Cerebellar cortex (tissue), 1 donor: ENCODE measurements at regions not wholly inside any gene's neighbourhood (a gene's known extent, or its start where the extent isn't known, plus 50 kb on each side); places are given as distances from the start of the nearest gene placed in this dataset.

ENCODE experiments used
- DNase-seq: peaks from one replicate; pipeline ENCODE4 v3.0.0-alpha.2; 2015; ENCODE audit warnings: low spot score

DNA sequence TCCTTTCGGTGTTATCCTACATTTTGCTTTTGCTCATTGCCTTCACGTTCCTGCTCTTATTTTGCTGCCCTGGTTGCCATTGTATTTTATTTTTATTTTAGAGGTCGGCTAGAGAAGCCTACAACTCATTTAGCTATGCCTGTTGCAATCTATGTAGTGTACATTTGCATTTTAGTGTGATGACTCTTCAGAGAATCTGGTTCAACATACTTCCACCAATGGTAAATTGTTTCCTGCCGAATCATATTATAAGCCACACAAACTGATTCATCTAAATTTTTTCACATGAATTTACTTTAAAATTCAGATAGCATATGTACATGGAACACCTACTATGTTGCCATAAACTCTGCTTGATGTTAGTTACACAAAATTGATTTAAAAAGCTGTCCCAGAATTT lies 1596.9 kb downstream of the PLA2G4A start:
- DNase-seq: no peak

DNA sequence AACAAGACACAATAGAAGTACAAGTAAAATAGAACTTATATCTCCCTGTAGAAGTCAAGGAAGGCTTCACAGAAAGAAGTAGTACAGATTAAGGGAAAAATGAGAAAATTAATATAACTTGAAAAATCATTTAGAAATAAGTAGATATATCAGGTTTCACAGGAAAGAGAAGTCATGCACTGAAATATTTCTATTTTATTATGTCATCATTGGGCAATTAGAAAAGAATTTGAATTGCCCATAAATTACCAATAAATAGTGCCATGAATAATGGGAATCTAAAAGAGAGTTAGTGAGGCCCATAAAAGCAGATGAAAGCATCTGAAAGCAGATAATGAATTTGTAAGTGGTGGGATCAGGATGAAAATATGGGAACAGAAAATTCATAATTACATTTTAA lies 1597.8 kb downstream of the PLA2G4A start:
- no peak for DNase-seq

DNA sequence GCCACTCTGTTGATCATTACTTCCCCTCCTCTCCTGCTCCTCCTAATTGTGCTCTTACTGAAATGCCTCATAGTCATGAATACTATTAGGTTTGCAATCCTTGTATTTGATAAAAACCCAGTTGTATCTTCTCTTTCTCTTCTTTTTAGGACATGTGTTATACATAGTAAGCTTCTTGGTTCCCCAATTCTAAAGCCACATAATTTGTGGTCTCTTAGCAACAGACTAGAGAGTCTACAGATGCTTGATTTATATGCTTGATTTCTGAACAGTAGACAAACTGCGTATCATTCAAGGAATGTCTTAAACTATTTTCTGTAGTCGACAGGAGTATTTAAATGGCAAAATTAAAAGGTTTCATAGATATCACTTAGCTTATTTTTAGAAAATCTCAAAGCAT lies 1598.9 kb downstream of the PLA2G4A start:
- DNase-seq: no peak

DNA sequence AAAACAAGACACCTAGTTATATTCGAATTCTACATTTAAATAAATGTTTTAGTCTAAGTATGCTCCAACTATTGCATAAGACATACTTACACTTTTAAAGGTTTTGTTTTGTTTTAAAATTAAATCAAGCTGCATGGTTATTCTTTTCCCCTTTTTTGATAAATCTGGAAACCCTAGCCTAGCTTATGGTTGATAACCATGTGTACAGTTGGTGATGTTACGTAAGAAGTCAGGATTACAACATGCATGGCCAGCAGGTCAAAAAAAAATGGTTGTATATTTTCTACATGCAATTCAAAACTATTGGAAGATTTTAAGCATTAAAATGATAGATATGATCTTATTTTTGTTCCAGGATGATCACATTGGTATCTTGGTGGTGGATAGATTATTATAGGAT lies 1600.6 kb downstream of the PLA2G4A start:
- DNase-seq: no peak

DNA sequence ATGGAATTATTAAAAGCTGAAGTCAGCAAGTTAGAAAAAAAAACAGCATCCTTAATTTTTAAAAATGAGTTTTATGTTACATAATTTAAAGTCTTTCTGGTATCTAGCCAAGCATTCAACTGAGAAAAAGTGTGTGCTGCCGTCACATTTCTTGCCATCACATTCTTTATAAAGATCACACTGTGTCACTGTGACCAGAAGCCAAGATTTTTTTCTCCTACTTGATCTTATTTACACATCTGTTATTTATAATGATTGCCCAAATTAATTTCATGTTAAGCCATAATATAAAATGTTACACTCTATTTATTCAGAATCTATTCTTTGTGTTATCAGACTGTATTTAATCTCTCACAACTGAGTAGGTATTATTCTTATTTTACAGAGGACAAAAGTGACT lies 1603.7 kb downstream of the PLA2G4A start:
- no peak for DNase-seq

DNA sequence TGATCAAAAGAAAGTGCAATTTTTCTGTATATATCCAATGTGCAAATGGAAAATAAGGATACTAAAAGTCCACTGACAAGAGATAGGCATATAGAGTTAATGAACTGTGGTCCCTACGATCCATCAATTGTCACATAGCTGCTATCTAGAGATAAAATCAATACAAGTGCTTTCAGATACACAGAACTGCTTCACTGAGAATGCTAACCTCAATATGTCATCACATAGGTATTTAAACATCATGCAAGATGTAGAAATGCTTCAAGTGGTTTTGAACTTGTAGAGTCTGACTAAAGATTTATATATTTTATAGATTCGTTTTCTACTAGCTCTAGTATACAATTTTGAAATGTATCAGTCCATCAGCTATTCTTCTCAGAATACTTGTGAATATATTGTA lies 1604.7 kb downstream of the PLA2G4A start:
- DNase-seq: no peak

DNA sequence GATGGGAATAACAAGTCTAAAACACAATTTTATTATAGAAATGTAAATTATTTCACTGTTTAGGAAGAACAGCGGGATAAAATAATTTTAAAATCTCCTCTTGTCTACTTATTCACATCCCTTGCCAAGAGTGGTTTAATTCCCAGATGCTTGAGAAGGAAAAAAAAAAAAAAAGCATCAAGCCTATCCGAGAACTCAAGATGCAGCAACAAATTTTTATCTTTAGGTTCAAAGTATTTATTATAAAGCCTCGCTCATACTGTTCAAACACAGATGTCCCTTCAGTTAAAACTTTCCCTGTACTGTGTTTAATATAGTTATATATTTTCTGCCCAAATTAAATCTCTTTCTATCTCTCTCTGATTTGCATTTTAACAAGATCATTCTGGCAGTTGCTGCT lies 1615.8 kb downstream of the PLA2G4A start:
- no peak for DNase-seq

DNA sequence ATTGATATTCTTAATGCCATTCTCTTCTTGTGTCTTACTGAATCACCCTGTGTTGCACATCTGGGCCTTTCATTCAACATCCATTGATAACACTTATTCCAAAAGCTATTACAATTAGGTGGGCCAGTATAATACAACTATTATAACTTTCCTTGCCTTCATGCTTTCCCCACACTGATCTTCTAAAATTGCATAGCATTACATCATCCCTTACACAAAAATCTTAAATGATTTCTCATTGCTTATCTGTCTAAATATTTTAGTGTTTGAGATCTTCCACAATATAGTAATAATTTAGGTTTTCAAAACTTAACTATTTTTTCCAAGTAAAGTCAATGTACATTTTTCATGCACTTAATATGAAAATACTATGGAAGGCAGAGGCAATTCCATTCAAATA lies 1634.1 kb downstream of the PLA2G4A start:
- no peak for DNase-seq

DNA sequence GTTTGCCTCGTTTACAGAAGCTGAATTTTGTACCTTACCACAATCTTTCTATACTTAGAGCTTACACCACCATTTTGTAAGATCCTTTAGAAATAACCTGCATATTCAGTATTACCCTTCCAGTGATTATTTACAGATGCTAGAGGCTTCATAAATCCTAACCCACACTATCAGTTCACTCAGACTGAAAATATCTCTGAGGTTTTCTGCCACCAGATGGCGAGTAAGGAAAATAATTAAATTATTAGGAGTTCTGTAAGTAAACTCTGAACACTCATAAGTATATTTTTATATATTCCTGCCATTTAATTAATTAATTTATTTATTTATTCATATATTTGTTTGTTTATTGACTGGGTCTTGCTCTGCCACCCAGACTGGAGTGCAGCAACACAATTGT lies 1635.2 kb downstream of the PLA2G4A start:
- no peak for DNase-seq

DNA sequence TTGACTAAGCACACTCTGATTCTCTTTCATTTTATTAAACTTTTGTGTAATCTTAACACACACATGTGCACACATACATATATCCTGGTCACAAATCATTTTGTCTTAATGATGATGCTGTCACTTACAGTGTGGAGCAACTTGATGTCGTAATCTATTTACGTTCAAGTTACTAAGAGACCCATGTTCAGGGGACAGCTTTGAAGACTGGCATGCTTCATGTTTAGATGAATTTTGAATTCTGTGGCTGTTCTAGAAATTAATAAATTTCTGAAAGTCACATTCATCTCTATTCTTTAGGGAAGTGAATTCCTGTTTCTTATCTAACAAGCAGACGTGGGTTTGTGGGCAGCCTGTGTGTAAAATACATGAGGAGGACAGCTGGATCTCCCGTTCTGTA lies 1637.8 kb downstream of the PLA2G4A start:
- no peak for DNase-seq

DNA sequence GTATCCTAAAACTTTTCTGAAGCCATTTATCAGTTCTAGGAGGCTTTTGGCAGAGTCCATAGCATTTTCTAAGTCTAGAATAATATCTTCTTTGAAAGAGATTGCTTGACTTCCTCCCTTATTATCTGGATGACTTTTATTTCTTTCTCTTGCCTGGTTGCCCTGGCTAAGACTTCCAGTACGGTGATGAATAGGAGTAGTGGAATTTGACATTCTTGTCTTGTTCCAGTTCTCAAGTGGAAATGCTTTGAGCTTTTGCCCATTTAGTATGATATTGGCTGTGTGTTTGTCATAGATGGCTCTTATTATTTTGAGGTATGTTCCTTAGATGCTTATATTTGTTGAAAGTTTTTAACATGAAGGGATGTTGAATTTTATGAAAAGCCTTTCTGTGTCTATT lies 1647.9 kb downstream of the PLA2G4A start:
- no peak for DNase-seq

DNA sequence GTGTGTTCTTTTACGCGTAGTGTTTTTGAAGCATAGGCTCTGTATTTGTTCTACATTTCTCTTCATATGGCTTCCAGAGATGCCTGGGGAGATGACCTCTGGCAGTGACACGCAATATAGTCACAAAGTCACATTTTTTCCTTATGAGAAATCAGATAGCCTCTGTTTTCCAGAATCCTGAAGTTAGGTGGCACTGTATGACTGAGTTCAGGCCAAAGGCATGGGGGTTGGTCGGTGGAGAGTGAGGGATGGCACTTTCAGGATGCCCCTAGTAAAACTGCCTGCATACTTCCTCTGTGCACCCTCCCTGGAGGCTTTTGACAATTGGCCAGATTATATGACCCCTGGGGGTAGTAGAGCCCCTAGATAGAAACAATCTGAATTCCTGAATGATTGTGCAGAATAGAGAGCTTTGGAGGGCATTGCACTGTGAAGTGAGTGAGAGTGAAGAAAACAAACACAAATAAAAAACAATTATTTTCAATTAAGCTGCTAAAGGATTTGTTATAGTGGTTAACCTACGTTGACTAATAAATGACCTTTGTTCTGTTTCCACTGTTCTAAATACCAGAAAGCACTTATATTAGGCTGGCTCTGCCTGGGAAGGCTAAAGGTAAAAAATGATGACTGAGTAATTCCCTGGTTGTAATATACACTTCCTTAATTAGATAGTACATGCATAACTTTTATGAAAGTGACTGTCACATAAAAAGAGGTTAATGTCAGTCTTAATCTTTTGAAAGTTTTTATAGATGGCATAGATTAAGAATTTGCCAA lies 1660.8 kb downstream of the PLA2G4A start:
- DNase-seq: no peak

DNA sequence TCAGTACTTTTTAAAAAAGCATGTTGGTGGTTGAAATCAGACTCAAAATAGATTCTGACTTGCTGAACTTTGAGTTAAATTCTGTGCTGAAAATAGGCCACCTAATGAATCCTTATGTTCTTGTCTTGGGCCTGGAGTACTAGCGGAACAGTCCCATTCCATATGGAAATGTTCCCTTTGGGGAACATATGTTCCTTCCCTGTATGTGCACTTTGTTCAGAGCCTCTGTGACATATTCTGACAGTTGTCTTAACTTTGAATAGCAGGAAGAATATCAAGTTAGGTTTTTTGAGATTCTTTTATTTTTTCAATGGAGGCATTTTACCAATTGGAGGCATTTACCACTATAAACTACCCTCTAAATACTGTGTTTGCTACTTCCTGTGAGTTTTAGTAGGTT lies 1667.8 kb downstream of the PLA2G4A start:
- no peak for DNase-seq

DNA sequence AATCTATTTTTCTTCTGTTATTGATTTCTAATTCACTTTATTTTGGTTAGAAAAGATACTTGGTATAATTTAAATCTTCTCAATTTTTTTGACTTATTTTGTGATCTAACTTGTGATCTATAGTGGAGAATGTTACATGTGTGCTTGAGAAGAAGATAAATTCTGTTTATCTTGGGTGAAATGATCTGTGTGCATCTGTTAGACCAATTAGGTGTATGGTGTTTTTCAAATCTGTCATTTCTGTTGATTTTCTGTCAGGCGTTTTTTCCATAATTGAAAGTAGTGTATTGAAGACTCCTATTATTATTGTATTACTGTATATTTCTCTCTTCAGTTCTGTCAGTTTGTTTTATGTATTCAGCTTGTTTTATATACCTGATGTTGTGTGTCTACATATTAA lies 1668.3 kb downstream of the PLA2G4A start:
- DNase-seq: no peak

DNA sequence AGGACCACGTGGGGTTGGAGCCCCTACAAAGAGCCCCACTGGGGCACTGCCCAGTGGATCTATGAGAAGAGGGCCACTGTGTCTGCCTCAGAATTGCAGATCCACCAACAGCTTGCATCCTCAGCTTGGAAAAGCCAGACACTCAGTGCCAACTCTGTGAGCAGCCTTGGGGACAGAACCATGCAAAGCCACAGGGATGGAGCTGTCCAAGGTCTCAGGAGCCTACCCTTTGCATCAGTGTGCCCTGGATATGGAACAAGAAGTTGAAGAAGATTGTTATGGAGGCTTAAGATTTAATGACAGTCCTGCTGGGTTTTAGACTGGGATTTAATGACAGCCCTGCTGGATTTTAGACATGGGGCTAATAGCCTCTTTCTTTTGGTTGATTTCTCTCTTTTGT lies 1670.9 kb downstream of the PLA2G4A start:
- DNase-seq: no peak

DNA sequence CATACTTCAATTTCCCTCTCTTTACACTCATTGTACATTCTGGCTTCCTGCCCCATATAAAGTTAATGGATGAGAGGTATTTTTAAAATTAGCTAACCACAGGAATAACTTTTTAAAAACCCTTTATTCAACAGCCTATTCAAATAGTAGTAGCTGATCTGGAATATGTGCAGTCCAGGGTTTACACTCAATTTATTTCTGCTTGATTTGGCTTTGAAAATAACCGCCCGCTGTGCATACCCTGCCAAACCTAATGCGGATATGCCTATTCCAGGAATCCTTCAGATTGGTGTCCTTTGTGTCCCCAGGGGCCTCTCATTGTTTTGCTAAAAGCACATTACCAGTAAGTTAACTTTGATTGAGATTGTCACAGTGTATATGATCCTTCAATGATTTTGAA lies 1686.2 kb downstream of the PLA2G4A start:
- no peak for DNase-seq

DNA sequence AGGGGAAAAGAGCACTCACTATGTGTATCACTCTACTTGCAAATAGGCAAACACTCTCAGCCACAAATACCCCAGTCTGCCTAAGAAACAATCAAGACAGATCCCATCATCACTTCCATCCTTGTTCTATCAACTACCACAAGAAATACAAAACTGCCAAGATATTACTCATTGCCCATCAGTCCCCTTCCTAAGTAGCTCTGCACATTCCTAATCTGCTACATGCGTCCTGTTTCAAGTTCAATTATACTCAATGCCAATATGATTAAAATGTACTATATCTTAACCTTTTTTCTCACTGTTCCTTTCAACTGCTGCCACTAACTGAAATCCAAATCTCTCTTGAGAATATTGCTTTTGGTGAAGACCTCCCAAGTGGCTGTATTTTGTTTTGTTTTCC lies 1688.4 kb downstream of the PLA2G4A start:
- DNase-seq: no peak

DNA sequence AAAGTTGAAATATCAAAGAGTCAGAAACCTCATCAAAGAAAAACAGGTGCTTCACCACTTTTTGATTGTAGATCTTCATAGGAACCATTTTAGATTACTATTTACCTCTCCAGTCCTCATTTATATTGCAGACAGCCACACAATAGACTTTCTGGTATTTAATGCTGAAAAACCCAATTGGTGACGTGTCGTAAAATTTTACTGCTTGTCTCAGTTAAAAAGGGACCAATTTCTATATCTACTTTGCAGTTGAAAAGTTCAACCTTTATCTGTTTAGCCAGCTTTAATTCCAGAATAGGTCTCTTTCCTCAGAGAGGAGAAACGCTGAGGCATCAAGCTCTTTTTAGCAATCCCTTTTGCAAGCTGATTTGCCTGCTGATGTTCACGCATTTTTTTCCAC lies 1722.4 kb downstream of the PLA2G4A start:
- no peak for DNase-seq

DNA sequence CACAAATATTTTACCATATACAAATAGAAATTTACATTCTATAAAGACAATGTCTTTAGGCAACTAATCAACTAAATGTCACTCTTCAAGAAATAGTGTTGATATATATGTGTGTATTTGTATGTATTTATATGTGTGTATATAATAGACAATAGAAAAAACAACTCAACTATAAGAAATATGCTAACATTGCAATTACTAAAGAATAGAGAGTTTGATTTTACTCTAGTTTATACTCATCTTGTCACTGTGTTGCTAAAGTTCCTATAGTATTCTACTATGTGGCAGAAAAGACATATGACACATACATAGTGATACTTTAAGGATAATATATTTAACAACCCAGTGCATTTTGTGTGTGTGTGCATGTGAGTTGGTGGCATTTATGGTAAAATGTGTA lies 1728.3 kb downstream of the PLA2G4A start:
- DNase-seq: no peak

DNA sequence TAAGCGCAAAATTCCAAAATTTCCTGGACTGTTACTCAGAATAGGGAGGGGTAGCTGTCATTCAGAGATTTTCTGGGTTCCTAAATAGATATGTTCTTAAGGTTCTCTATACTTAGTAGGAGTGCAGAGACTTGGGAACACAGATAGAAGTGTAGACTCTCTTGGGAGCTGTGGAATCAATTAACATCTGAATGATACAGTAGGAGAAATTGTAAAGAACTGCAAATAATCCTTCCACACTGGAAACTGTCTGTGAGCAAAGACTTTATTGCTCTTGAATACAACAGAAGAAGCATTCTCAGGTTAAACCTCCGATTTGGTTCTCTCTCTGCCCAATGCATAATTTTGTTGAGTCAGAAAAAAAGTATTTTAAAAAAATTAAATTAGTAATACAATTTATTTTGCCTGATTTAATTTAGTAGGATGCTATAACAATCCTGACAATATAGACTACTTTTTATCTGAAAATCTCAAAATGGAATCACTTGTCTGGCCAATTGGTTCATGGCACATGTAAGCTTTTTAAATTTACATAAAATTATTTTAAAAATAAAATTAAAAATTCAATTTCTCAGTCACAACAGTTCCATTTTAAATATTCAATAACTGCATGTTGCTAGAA lies 1754.3 kb downstream of the PLA2G4A start:
- no peak for DNase-seq

DNA sequence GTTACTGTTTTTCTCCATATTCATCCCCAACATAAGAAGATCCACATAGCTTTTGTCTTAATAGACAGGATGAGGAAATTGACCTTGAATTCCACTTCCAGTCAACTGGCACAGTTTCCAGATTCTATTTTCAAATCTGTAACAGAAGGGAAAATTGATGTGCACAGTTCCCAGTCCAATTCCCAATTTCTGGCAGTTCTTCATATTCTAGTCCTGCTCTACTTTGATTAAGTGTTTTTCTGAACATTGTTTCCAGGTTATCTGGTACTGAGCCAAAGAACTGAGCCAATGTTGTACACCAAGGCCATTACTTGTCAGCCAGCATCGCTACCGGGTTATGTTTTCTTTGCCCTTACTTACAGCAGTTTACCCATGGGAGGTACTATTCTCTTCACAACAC lies 1755.4 kb downstream of the PLA2G4A start:
- peak; percentile 11 for DNase-seq

DNA sequence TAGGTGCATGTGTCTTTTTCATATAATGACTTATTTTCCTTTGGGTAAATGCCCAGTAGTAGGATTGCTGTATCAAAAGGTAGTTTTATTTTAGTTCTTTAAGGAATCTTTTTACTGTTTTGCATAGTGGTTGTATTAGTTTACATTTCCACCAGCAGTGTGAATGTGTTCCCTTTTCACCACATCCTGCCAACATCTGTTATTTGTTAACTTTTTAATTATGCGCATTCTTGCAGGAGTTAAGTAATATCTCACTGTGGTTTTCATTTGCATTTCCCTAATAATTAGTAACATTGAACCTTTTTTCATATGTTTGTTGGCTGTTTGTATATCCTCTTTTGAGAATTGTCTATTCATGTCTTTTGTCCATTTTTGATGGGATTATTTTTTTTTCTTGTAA lies 1761.9 kb downstream of the PLA2G4A start:
- no peak for DNase-seq

DNA sequence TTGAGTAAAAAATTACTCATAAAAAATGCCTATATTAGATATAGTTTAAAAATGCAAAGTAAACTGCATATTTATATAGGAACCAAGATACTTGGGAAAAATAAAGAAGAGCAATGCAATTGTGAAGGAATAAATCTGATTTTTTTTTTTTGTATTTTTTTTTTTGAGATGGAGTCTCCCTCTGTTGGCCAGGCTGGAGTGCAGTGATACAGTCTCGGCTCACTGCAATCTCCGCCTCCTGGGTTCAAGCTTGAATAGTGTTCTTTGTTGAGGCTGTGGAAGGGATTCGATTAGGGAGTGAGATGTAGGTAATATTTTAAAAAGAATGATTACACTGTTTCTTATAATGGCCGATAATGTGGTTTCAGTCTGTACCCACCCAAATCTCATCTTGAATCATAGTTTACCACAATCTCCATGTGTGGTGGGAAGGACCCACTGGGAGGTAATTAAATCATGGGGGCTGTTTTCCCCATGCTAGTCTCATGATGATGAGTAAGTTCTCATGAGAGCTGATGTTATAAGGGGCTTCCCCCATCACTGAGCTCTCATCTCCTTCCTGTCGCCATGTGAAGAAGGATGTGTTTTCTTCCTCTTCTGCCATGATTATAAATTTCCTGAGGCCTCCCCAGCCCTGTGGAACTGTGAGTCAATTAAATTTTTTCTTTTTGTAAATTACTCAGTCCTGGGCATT lies 1765.9 kb downstream of the PLA2G4A start:
- no peak for DNase-seq

DNA sequence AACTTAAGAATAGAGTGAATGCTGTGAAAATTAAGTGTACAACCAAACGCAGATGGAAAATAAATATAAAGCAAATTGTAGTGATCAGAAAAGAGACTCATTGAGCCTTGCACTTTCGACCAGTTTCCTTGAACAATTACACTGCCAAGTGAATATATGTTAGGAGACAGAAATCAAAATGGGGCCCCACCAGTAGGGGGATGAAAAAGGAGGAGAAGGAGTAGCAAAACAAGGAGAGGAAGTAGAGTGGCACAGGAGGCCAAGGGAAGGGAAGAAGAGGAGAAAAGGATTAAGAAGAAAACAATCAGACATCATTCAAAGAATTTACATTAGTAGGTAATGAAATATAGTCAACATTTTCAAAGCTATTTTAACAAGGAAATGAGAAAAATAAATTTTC lies 1770.6 kb downstream of the PLA2G4A start:
- no peak for DNase-seq
